Uterus (tissue), 2 donors: ENCODE measurements at regions not wholly inside any gene's neighbourhood (a gene's known extent, or its start where the extent isn't known, plus 50 kb on each side); places are given as distances from the start of the nearest gene placed in this dataset.
"Not testable (repeated sequence)": the region's sequence is repeated elsewhere in the genome, so short reads cannot be mapped to it uniquely, and the experiment has no call there.

ENCODE experiments used
- CTCF ChIP-seq, 4 experiments: fragments of 200-600 bp in 2 of 4; fragments of 450-650 bp in 2 of 4; sonication (generic) in 2 of 4; IDR thresholded peaks; one replicate each; pipeline ENCODE4 v1.5.1; 2016 to 2019; ENCODE audit warnings: antibody characterized with exemption in 4 of 4, mild to moderate bottlenecking in 2 of 4, moderate library complexity in 1 of 4
- POLR2A ChIP-seq, 2 donors: fragments of 450-650 bp; IDR thresholded peaks; one replicate each; pipeline ENCODE4 v1.6.1; 2016; ENCODE audit warnings: antibody characterized with exemption in 2 of 2, mild to moderate bottlenecking in 1 of 2, moderate library complexity in 1 of 2

GRCh38 chr2:183478941-183479595, 354.8 kb downstream of the NUP35 start:
- TF ChIP-seq CTCF, POLR2A (IDR thresholded peaks at IDR 0.05): not testable (repeated sequence)
